ENCODE measurements at regions not wholly inside any gene's neighbourhood (a gene's known extent, or its start where the extent isn't known, plus 50 kb on each side); places are given as distances from the start of the nearest gene placed in this dataset.

DNA sequence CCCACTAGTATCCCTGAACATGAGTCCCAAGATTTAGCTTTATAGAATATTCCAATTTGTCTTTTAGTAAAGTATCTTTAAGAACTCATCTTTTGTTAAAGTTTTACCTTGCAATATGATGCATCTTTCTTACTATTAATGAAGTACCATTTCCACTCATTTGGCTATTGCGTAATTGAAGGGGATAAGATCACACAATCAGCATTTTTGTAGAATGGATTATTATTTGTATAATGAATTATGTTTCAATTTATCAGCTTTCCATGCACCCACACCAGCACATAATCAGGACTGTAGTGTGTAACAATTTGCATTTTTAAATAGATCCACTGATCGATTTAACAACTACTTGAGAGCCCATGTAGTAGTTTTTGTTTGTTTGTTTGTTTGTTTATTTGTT is 1364.9 kb upstream of the IGFBP7 start:
- ChIA-PET RAD21 (ENCODE audit: unreplicated experiment) (no interaction called here), CTCF (interaction anchor here (0.9 kb wide), 1 partner anchor 49 kb away, joined by 3 read pairs; no protein-coding TSS in a partner anchor), POLR2A (no interaction called here), SMC1A (ENCODE audit: uncharacterized antibody, unreplicated experiment) (interaction anchor here (0.7 kb wide), 2 partner anchors 110 to 246 kb away, joined by 3 read pairs; no protein-coding TSS in a partner anchor)
- no peaks in the 10 kb centered on the region for H3K4me1 ChIP-seq (ENCODE audit: control insufficient read depth, insufficient read depth, low read length)
- H3K36me3 ChIP-seq (ENCODE audit: control insufficient read depth in 2 of 2, insufficient read depth in 2 of 2, low read length in 1 of 2), result no peaks in the 10 kb centered on the region
- H3K9ac ChIP-seq (ENCODE audit: control insufficient read depth, insufficient read depth, low read length), result no peak overlapping the region
- no peaks in the 10 kb centered on the region for H4K20me1 ChIP-seq (ENCODE audit: control insufficient read depth, insufficient read depth)
- ATAC-seq, result no peak
- H3K79me2 ChIP-seq (ENCODE audit: control insufficient read depth, insufficient read depth, low read length), result no peaks in the 10 kb centered on the region
- no peak for FAIRE-seq
- H3K27ac ChIP-seq (ENCODE audit: control insufficient read depth, insufficient read depth), result no peak overlapping the region
- TF ChIP-seq PML (IDR thresholded peaks at IDR 0.05; ENCODE audit: low read length) (no peak), YBX1 (IDR thresholded peaks at IDR 0.05) (no peak)
- no peak overlapping the region for H3K4me2 ChIP-seq (ENCODE audit: control insufficient read depth, insufficient read depth)
- no peak overlapping the region for H2AFZ ChIP-seq (ENCODE audit: control insufficient read depth, low read depth, low read length)
- intact Hi-C loops (cut with micrococcal nuclease; ENCODE audit: unreplicated experiment) (no loop called here), in situ Hi-C loops (cut with MboI) (no loop called here)
- H3K9me3 ChIP-seq (replicated peaks; ENCODE audit: control insufficient read depth, insufficient read depth, low read length), result no peaks in the 10 kb centered on the region
- no peak for DNase-seq (ENCODE audit: low read depth, low spot score)
- BruUV-seq (replicated peaks), result no TSS peak
- 21% methylated on average over 2 of the region's 2 CpGs for WGBS (ENCODE audit: insufficient coverage, insufficient replicate concordance, low lambda C conversion rate, missing lambda C conversion rate)
- no peaks in the 10 kb centered on the region for H3K27me3 ChIP-seq (replicated peaks in 1 of 2; ENCODE audit: control insufficient read depth in 2 of 2, insufficient read depth in 2 of 2, low read length in 1 of 2)
- H3K4me3 ChIP-seq, result no peak overlapping the region

DNA sequence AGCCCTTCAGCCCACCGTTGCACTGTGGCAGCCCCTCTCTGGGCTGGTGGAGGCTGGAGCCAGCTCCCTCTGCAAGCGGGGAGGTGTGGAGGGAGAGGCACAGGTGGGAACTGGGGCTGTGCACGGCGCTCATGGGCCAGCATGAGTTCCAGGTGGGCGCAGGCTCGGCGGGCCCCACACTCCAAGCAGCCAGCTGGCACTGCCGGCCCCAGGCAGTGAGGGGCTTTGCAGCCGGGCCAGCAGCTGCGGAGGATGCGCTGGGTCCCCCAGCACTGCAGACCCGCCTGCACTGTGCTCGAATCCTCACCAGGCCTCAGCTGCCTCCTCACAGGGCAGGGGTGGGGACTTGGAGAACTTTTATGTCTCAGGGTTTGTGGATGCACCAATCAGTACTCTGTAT is 1354.8 kb upstream of the IGFBP7 start:
- POLR2A ChIA-PET, result no interaction called here
- intact Hi-C loops (cut with micrococcal nuclease; ENCODE audit: unreplicated experiment) (no loop called here), in situ Hi-C loops (cut with MboI) (no loop called here)
- ATAC-seq (no peak), DNase-seq (ENCODE audit: low read depth, low spot score) (no peak), FAIRE-seq (no peak)
- no peaks in the 10 kb centered on the region for H3K36me3 ChIP-seq (ENCODE audit: control insufficient read depth in 2 of 2, insufficient read depth in 2 of 2, low read length in 1 of 2)
- SMC1A ChIA-PET (ENCODE audit: uncharacterized antibody, unreplicated experiment), result interaction anchor here (1.2 kb wide), 1 partner anchor 18 kb away, joined by 4 read pairs; no protein-coding TSS in a partner anchor
- CTCF ChIA-PET, result interaction anchor here (1.0 kb wide), 1 partner anchor 36 kb away, joined by 3 read pairs; no protein-coding TSS in a partner anchor
- no peaks in the 10 kb centered on the region for H4K20me1 ChIP-seq (ENCODE audit: control insufficient read depth, insufficient read depth)
- no TSS peak for BruUV-seq (replicated peaks)
- H3K4me1 ChIP-seq (ENCODE audit: control insufficient read depth, insufficient read depth, low read length), result no peaks in the 10 kb centered on the region
- TF ChIP-seq RBBP5 (conservative IDR thresholded peaks at IDR 0.05) (no peak), TCF7 (IDR thresholded peaks at IDR 0.05; ENCODE audit: borderline replicate concordance) (no peak), ZNF274 (IDR thresholded peaks at IDR 0.05; ENCODE audit: insufficient read depth, insufficient read length) (no peak), PAX5 (IDR thresholded peaks at IDR 0.05; ENCODE audit: borderline replicate concordance, low read depth, low read length) (no peak), NFYA (IDR thresholded peaks at IDR 0.05; ENCODE audit: borderline replicate concordance, low read depth, low read length) (no peak), TCF3 (IDR thresholded peaks at IDR 0.05; ENCODE audit: borderline replicate concordance, insufficient read depth, low read depth, low read length) (no peak), CBX3 (IDR thresholded peaks at IDR 0.05; ENCODE audit: borderline replicate concordance, low read depth) (no peak), IKZF1 (conservative IDR thresholded peaks at IDR 0.05) (no peak)
- TF ChIP-seq, protein P1, sequence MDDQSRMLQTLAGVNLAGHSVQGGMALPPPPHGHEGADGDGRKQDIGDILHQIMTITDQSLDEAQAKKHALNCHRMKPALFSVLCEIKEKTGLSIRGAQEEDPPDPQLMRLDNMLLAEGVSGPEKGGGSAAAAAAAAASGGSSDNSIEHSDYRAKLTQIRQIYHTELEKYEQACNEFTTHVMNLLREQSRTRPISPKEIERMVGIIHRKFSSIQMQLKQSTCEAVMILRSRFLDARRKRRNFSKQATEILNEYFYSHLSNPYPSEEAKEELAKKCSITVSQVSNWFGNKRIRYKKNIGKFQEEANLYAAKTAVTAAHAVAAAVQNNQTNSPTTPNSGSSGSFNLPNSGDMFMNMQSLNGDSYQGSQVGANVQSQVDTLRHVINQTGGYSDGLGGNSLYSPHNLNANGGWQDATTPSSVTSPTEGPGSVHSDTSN (IDR thresholded peaks at IDR 0.05; ENCODE audit: insufficient replicate concordance, low read depth, low read length), result no peak
- TF ChIP-seq, protein P2, sequence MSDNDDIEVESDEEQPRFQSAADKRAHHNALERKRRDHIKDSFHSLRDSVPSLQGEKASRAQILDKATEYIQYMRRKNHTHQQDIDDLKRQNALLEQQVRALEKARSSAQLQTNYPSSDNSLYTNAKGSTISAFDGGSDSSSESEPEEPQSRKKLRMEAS (IDR thresholded peaks at IDR 0.05; ENCODE audit: low read depth, low read length), result no peak
- TF ChIP-seq, protein P3, sequence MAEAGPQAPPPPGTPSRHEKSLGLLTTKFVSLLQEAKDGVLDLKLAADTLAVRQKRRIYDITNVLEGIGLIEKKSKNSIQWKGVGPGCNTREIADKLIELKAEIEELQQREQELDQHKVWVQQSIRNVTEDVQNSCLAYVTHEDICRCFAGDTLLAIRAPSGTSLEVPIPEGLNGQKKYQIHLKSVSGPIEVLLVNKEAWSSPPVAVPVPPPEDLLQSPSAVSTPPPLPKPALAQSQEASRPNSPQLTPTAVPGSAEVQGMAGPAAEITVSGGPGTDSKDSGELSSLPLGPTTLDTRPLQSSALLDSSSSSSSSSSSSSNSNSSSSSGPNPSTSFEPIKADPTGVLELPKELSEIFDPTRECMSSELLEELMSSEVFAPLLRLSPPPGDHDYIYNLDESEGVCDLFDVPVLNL (IDR thresholded peaks at IDR 0.05; ENCODE audit: low read depth, low read length), result no peak
- RAD21 ChIA-PET (ENCODE audit: unreplicated experiment), result no interaction called here
- no peak overlapping the region for H3K4me2 ChIP-seq (ENCODE audit: control insufficient read depth, insufficient read depth)
- H2AFZ ChIP-seq (ENCODE audit: control insufficient read depth, low read depth, low read length), result no peak overlapping the region
- H3K9me3 ChIP-seq (replicated peaks; ENCODE audit: control insufficient read depth, insufficient read depth, low read length), result no peaks in the 10 kb centered on the region
- H3K27me3 ChIP-seq (replicated peaks in 1 of 2; ENCODE audit: control insufficient read depth in 2 of 2, insufficient read depth in 2 of 2, low read length in 1 of 2), result no peaks in the 10 kb centered on the region
- no peaks in the 10 kb centered on the region for H3K79me2 ChIP-seq (ENCODE audit: control insufficient read depth, insufficient read depth, low read length)
- H3K9ac ChIP-seq (ENCODE audit: control insufficient read depth, insufficient read depth, low read length), result no peak overlapping the region
- WGBS (ENCODE audit: insufficient coverage, insufficient replicate concordance, low lambda C conversion rate, missing lambda C conversion rate), result 30% methylated on average over 13 of the region's 13 CpGs
- no peak overlapping the region for H3K27ac ChIP-seq (ENCODE audit: control insufficient read depth, insufficient read depth)
- no peak overlapping the region for H3K4me3 ChIP-seq

Data from GM12878 (cell line).